ENCODE measurements at regions not wholly inside any gene's neighbourhood (a gene's known extent, or its start where the extent isn't known, plus 50 kb on each side); places are given as distances from the start of the nearest gene placed in this dataset.

GRCh38 chr3:24917908-24918307, 423.3 kb upstream of the THRB start:
- no peaks in the 10 kb centered on the region for H3K27me3 ChIP-seq
- H3K4me3 ChIP-seq: no peak overlapping the region
- no peaks in the 10 kb centered on the region for H3K9me3 ChIP-seq
- intact Hi-C loops (cut with DNase I): no loop called here
- no peak for DNase-seq (ENCODE audit: extremely low spot score)
- TF ChIP-seq POLR2A (IDR thresholded peaks at IDR 0.05; ENCODE audit: low read depth): no peak
- TF ChIP-seq CTCF (IDR thresholded peaks at IDR 0.05): no peak
- no peak for TF ChIP-seq EP300 (IDR thresholded peaks at IDR 0.05)
- no peak for TF ChIP-seq POLR2AphosphoS5 (IDR thresholded peaks at IDR 0.05)
- no peaks in the 10 kb centered on the region for H3K36me3 ChIP-seq
- H3K27ac ChIP-seq (replicated peaks in 1 of 4): no peak overlapping the region
- H3K4me1 ChIP-seq: peaks cover 0 to 5% (median under 1%) of the 10 kb centered on the region in 4 donors
- 94% methylated on average over 5 of the region's 5 CpGs for WGBS

- Histone ChIP-seq H3K36me3 (no peaks in the 10 kb centered on the region), H3K4me1 (peaks cover 0 to 7% (median 1%) of the 10 kb centered on the region in 4 donors), H3K27me3 (no peaks in the 10 kb centered on the region), H3K4me3 (no peak overlapping the region), H3K9me3 (no peaks in the 10 kb centered on the region), H3K27ac (replicated peaks in 1 of 4) (no peak overlapping the region)
- intact Hi-C loops (cut with DNase I): no loop called here
- 56% methylated on average over 2 of the region's 2 CpGs for WGBS
- no peak for TF ChIP-seq POLR2A (IDR thresholded peaks at IDR 0.05; ENCODE audit: low read depth)
- no peak for TF ChIP-seq CTCF (IDR thresholded peaks at IDR 0.05)
- no peak for TF ChIP-seq EP300 (IDR thresholded peaks at IDR 0.05)
- no peak for TF ChIP-seq POLR2AphosphoS5 (IDR thresholded peaks at IDR 0.05)
- DNase-seq (ENCODE audit: extremely low spot score): no peak
These were observed 428.9 kb upstream of the THRB start for GRCh38 chr3:24923570-24923969.

GRCh38 chr3:24929521-24929920, 434.9 kb upstream of the THRB start:
- 91% methylated on average over 1 of the region's 1 CpG for WGBS

GRCh38 chr3:24933401-24933800, 438.8 kb upstream of the THRB start:
- TF ChIP-seq CTCF (IDR thresholded peaks at IDR 0.05): no peak
- TF ChIP-seq POLR2A (IDR thresholded peaks at IDR 0.05; ENCODE audit: low read depth): no peak
- no peak for TF ChIP-seq POLR2AphosphoS5 (IDR thresholded peaks at IDR 0.05)
- no peak for TF ChIP-seq EP300 (IDR thresholded peaks at IDR 0.05)
- 99% methylated on average over 3 of the region's 3 CpGs for whole genome bisulfite sequencing
- Histone ChIP-seq H3K27ac (replicated peaks in 1 of 4) (no peak overlapping the region), H3K4me1 (peaks cover 0 to 10% (median 0%) of the 10 kb centered on the region in 4 donors), H3K9me3 (no peaks in the 10 kb centered on the region), H3K36me3 (no peaks in the 10 kb centered on the region), H3K27me3 (no peaks in the 10 kb centered on the region), H3K4me3 (no peak overlapping the region)
- DNase-seq (ENCODE audit: extremely low spot score): no peak
- intact Hi-C loops (cut with DNase I): no loop called here

More at GRCh38 chr3:24929521-24929920, 434.9 kb upstream of the THRB start:
- no peak for DNase-seq (ENCODE audit: extremely low spot score)
- Histone ChIP-seq H3K27me3 (no peaks in the 10 kb centered on the region), H3K36me3 (no peaks in the 10 kb centered on the region), H3K27ac (replicated peaks in 1 of 4) (no peak overlapping the region), H3K4me3 (no peak overlapping the region), H3K4me1 (peaks cover 0 to 6% (median 0%) of the 10 kb centered on the region in 4 donors), H3K9me3 (no peaks in the 10 kb centered on the region)
- intact Hi-C loops (cut with DNase I): no loop called here
- TF ChIP-seq POLR2AphosphoS5 (IDR thresholded peaks at IDR 0.05) (no peak), EP300 (IDR thresholded peaks at IDR 0.05) (no peak), CTCF (IDR thresholded peaks at IDR 0.05) (no peak), POLR2A (IDR thresholded peaks at IDR 0.05; ENCODE audit: low read depth) (no peak)

- Histone ChIP-seq H3K27me3 (no peaks in the 10 kb centered on the region), H3K4me1 (peaks cover 0 to 10% (median 0%) of the 10 kb centered on the region in 4 donors), H3K4me3 (no peak overlapping the region), H3K36me3 (no peaks in the 10 kb centered on the region), H3K27ac (replicated peaks in 1 of 4) (no peak overlapping the region), H3K9me3 (no peaks in the 10 kb centered on the region)
- 40% methylated on average over 1 of the region's 1 CpG for WGBS
- no peak for DNase-seq (ENCODE audit: extremely low spot score)
- intact Hi-C loops (cut with DNase I): no loop called here
- TF ChIP-seq EP300 (IDR thresholded peaks at IDR 0.05) (no peak), CTCF (IDR thresholded peaks at IDR 0.05) (no peak), POLR2A (IDR thresholded peaks at IDR 0.05; ENCODE audit: low read depth) (no peak), POLR2AphosphoS5 (IDR thresholded peaks at IDR 0.05) (no peak)
These were observed 441.9 kb upstream of the THRB start for GRCh38 chr3:24936574-24936973.

Data from esophagus muscularis mucosa (tissue), 4 donors.